Mucosa of descending colon (tissue), 3 donors: ENCODE measurements at regions not wholly inside any gene's neighbourhood (a gene's known extent, or its start where the extent isn't known, plus 50 kb on each side); places are given as distances from the start of the nearest gene placed in this dataset.

ENCODE experiments used
- ATAC-seq: fragments of 200-7000 bp; cut with Tn5 transposase; one replicate; pipeline ENCODE4 v1.9.1; 2020; ENCODE audit warnings: mild to moderate bottlenecking, moderate library complexity
- DNase-seq, 3 donors: peaks; one replicate each; pipeline ENCODE4 v3.0.0-alpha.2; 2020
- H3K36me3 ChIP-seq: fragments of 200-600 bp; one replicate; pipeline ENCODE4 v1.8.0; 2021; ENCODE audit warnings: low read depth, mild to moderate bottlenecking
- H3K4me1 ChIP-seq: fragments of 200-600 bp; one replicate; pipeline ENCODE4 v1.8.0; 2021; ENCODE audit warnings: low read depth, mild to moderate bottlenecking
- H3K4me3 ChIP-seq: fragments of 200-600 bp; one replicate; pipeline ENCODE4 v1.8.0; 2021; ENCODE audit warnings: mild to moderate bottlenecking
- H3K9me3 ChIP-seq: fragments of 200-600 bp; one replicate; pipeline ENCODE4 v1.8.0; 2021; ENCODE audit warnings: mild to moderate bottlenecking
- CTCF ChIP-seq: fragments of 200-600 bp; IDR thresholded peaks from one replicate; pipeline ENCODE4 v1.8.0; 2022; ENCODE audit warnings: antibody characterized with exemption, mild to moderate bottlenecking
- intact Hi-C, 2 donors: fragments of 100-400 bp; cut with DNase I in 1 of 2; cut with micrococcal nuclease in 1 of 2; formaldehyde crosslinking; loops; one replicate each; pipeline versions ENCODE4 v1.11.0 to v1.11.1; 2022; cut with DNase I, micrococcal nuclease
- donor health status: DM: no; HTN: no; CAD: no; lungs with moderate emphysema.
- donor health status: DM: no; HTN: no; CAD: no.
- donor health status: DM: no; HTN: yes; CAD: no.

GRCh38 chr4:131419147-131419546 lies 1729.9 kb upstream of the PCDH10 start:
- no peak for TF ChIP-seq CTCF
- H3K9me3 ChIP-seq, result peaks cover 26% of the 10 kb centered on the region
- intact Hi-C loops, result no loop called here
- H3K36me3 ChIP-seq, result no peaks in the 10 kb centered on the region
- DNase-seq, result no peak
- H3K4me1 ChIP-seq, result no peaks in the 10 kb centered on the region
- H3K4me3 ChIP-seq, result no peak overlapping the region
- ATAC-seq, result no peak

- TF ChIP-seq CTCF, result no peak
- no peak for ATAC-seq
- intact Hi-C loops, result no loop called here
- Histone ChIP-seq H3K4me3 (no peak overlapping the region), H3K36me3 (no peaks in the 10 kb centered on the region), H3K4me1 (no peaks in the 10 kb centered on the region), H3K9me3 (peaks cover 8% of the 10 kb centered on the region)
- DNase-seq, result no peak
Observed at GRCh38 chr4:131426023-131426758, 1722.9 kb upstream of the PCDH10 start.

- DNase-seq (no peak), ATAC-seq (no peak)
- TF ChIP-seq CTCF, result no peak
- Histone ChIP-seq H3K36me3 (no peaks in the 10 kb centered on the region), H3K9me3 (peaks cover 6% of the 10 kb centered on the region), H3K4me3 (no peak overlapping the region), H3K4me1 (no peaks in the 10 kb centered on the region)
- intact Hi-C loops, result no loop called here
Observed at GRCh38 chr4:131427000-131427399, 1722.1 kb upstream of the PCDH10 start.

- intact Hi-C loops, result no loop called here
- no peaks in the 10 kb centered on the region for H3K36me3 ChIP-seq
- no peak for ATAC-seq
- no peak for TF ChIP-seq CTCF
- peaks cover 4% of the 10 kb centered on the region for H3K9me3 ChIP-seq
- no peak for DNase-seq
- H3K4me3 ChIP-seq, result no peak overlapping the region
- no peaks in the 10 kb centered on the region for H3K4me1 ChIP-seq
Observed at GRCh38 chr4:131430302-131430701, 1718.8 kb upstream of the PCDH10 start.

GRCh38 chr4:131441004-131441688 lies 1707.9 kb upstream of the PCDH10 start:
- DNase-seq (no peak), ATAC-seq (no peak)
- Histone ChIP-seq H3K4me1 (no peaks in the 10 kb centered on the region), H3K9me3 (peaks cover 18% of the 10 kb centered on the region), H3K36me3 (no peaks in the 10 kb centered on the region), H3K4me3 (no peak overlapping the region)
- intact Hi-C loops, result no loop called here
- no peak for TF ChIP-seq CTCF
